MM.1S (cell line): ENCODE measurements at regions not wholly inside any gene's neighbourhood (a gene's known extent, or its start where the extent isn't known, plus 50 kb on each side); places are given as distances from the start of the nearest gene placed in this dataset.

Experiments
- DNase-seq: peaks from one replicate; pipeline ENCODE4 v3.0.0-alpha.2; 2015
- H2AFZ ChIP-seq: fragments of 300-600 bp; sonication (generic); 2 replicates; pipeline ENCODE4 v1.6.0; 2016; ENCODE audit warnings: antibody characterized with exemption, low read length
- H3F3A ChIP-seq: fragments of 300-600 bp; sonication (generic); 2 replicates; pipeline ENCODE4 v1.6.1; 2016; ENCODE audit warnings: mild to moderate bottlenecking, antibody characterized with exemption, low read length, moderate library complexity, mixed read lengths; ENCODE audit not compliant: insufficient read depth
- H3K27ac ChIP-seq: fragments of 300-600 bp; sonication (generic); 2 replicates; pipeline ENCODE4 v1.5.1; 2016; ENCODE audit warnings: mild to moderate bottlenecking, low read length
- H3K27me3 ChIP-seq: fragments of 300-600 bp; sonication (generic); replicated peaks from 2 replicates; pipeline ENCODE4 v1.6.0; 2016; ENCODE audit warnings: low read length; ENCODE audit not compliant: insufficient read depth
- H3K36me3 ChIP-seq: fragments of 300-600 bp; sonication (generic); replicated peaks from 2 replicates; pipeline ENCODE4 v1.6.1; 2016; ENCODE audit warnings: mild to moderate bottlenecking, low read length, mixed read lengths; ENCODE audit not compliant: insufficient read depth
- H3K4me1 ChIP-seq: fragments of 300-600 bp; sonication (generic); 2 replicates; pipeline ENCODE4 v1.6.1; 2016; ENCODE audit warnings: low read length, mixed read lengths
- H3K4me2 ChIP-seq: fragments of 300-600 bp; sonication (generic); 2 replicates; pipeline ENCODE4 v1.6.0; 2016; ENCODE audit warnings: low read depth, low read length
- H3K4me3 ChIP-seq: fragments of 300-600 bp; sonication (generic); 2 replicates; pipeline ENCODE4 v1.5.1; 2016; ENCODE audit warnings: low read length, mixed read lengths
- H3K79me2 ChIP-seq: fragments of 300-600 bp; sonication (generic); 2 replicates; pipeline ENCODE4 v1.6.1; 2016; ENCODE audit warnings: mixed run types, low read length, mixed read lengths
- H3K9ac ChIP-seq: fragments of 300-600 bp; sonication (generic); 2 replicates; pipeline ENCODE4 v1.6.1; 2016; ENCODE audit warnings: low read length, mixed read lengths
- H3K9me2 ChIP-seq: fragments of 300-600 bp; sonication (generic); replicated peaks from 2 replicates; pipeline ENCODE4 v1.6.1; 2016; ENCODE audit warnings: mild to moderate bottlenecking, low read length, mixed read lengths; ENCODE audit not compliant: insufficient read depth
- H3K9me3 ChIP-seq: fragments of 300-600 bp; sonication (generic); replicated peaks from 2 replicates; pipeline ENCODE4 v1.6.1; 2016; ENCODE audit warnings: mild to moderate bottlenecking, low read length, mixed read lengths; ENCODE audit not compliant: insufficient read depth
- H4K20me1 ChIP-seq: fragments of 300-600 bp; sonication (generic); 2 replicates; pipeline ENCODE4 v1.6.1; 2016; ENCODE audit warnings: mild to moderate bottlenecking, low read length, moderate library complexity, mixed read lengths; ENCODE audit not compliant: insufficient read depth
- CTCF ChIP-seq: fragments of 300-600 bp; sonication (generic); IDR thresholded peaks from 2 replicates; pipeline ENCODE4 v1.5.1; 2016; ENCODE audit warnings: antibody characterized with exemption, low read length, mixed read lengths
- EZH2 ChIP-seq: fragments of 300-600 bp; sonication (generic); optimal IDR thresholded peaks from 2 replicates; pipeline ENCODE3; 2017; ENCODE audit warnings: low read depth, mild to moderate bottlenecking, antibody characterized with exemption, low read length, mixed read lengths
- EZH2phosphoT487 ChIP-seq: fragments of 300-600 bp; sonication (generic); IDR thresholded peaks from 2 replicates; pipeline ENCODE4 v1.6.1; 2018; ENCODE audit warnings: antibody characterized with exemption, low read length

GRCh38 chr4:158018831-158019230 is 154.0 kb downstream of the GASK1B start:
- H3K9ac ChIP-seq: no peak overlapping the region
- no peaks in the 10 kb centered on the region for H3K27me3 ChIP-seq
- H3K4me1 ChIP-seq: no peaks in the 10 kb centered on the region
- no peaks in the 10 kb centered on the region for H3K79me2 ChIP-seq
- H4K20me1 ChIP-seq: no peaks in the 10 kb centered on the region
- no peak for DNase-seq
- H2AFZ ChIP-seq: no peak overlapping the region
- no peaks in the 10 kb centered on the region for H3K36me3 ChIP-seq
- H3K9me2 ChIP-seq: no peaks in the 10 kb centered on the region
- H3K9me3 ChIP-seq: no peaks in the 10 kb centered on the region
- H3F3A ChIP-seq: no peaks in the 10 kb centered on the region
- no peak overlapping the region for H3K4me2 ChIP-seq
- H3K27ac ChIP-seq: no peak overlapping the region
- TF ChIP-seq EZH2phosphoT487 (no peak), CTCF (no peak)
- H3K4me3 ChIP-seq: no peak overlapping the region

GRCh38 chr4:158018221-158018830 is 154.5 kb downstream of the GASK1B start:
- H3K4me2 ChIP-seq: no peak overlapping the region
- H3K79me2 ChIP-seq: no peaks in the 10 kb centered on the region
- no peak overlapping the region for H3K4me3 ChIP-seq
- no peak for TF ChIP-seq CTCF
- no peak for TF ChIP-seq EZH2phosphoT487
- no peak for TF ChIP-seq EZH2
- H3K27me3 ChIP-seq: no peaks in the 10 kb centered on the region
- no peaks in the 10 kb centered on the region for H3K36me3 ChIP-seq
- no peaks in the 10 kb centered on the region for H3K4me1 ChIP-seq
- H3K9me2 ChIP-seq: no peaks in the 10 kb centered on the region
- no peaks in the 10 kb centered on the region for H4K20me1 ChIP-seq
- no peak for DNase-seq
- no peak overlapping the region for H3K27ac ChIP-seq
- no peaks in the 10 kb centered on the region for H3F3A ChIP-seq
- no peak overlapping the region for H2AFZ ChIP-seq
- no peak overlapping the region for H3K9ac ChIP-seq
- H3K9me3 ChIP-seq: no peaks in the 10 kb centered on the region

DNA sequence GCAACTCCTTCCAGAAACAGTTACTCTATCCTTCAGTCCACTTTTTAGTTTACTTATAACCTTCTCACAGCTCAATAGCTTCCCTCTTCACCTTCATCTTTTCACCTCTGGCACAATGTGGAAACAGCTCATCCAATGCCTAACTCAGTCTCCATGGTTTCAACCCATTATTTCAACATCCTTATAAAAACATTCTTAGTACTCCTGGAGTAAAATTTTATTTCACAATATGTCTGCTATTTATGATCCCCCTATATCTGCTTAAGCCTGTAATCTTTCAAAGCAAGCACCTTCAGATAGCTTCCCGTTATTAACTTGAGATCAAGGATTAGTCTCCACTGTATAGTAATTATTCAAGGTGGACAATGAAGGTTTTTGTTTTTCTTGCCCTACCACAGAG is 156.3 kb downstream of the GASK1B start:
- Histone ChIP-seq H3K4me1 (no peaks in the 10 kb centered on the region), H3K4me3 (no peak overlapping the region), H3K9ac (no peak overlapping the region), H3K79me2 (no peaks in the 10 kb centered on the region), H3K9me2 (no peaks in the 10 kb centered on the region), H3K4me2 (no peak overlapping the region), H3F3A (no peaks in the 10 kb centered on the region), H3K9me3 (no peaks in the 10 kb centered on the region), H3K36me3 (no peaks in the 10 kb centered on the region), H2AFZ (no peak overlapping the region), H3K27ac (no peak overlapping the region), H3K27me3 (no peaks in the 10 kb centered on the region), H4K20me1 (no peaks in the 10 kb centered on the region)
- DNase-seq: no peak
- TF ChIP-seq CTCF: no peak
- TF ChIP-seq EZH2: no peak
- no peak for TF ChIP-seq EZH2phosphoT487
